ENCODE measurements at regions not wholly inside any gene's neighbourhood (a gene's known extent, or its start where the extent isn't known, plus 50 kb on each side); places are given as distances from the start of the nearest gene placed in this dataset.

- intact Hi-C loops (cut with micrococcal nuclease; ENCODE audit: unreplicated experiment), result no loop called here
- Histone ChIP-seq H3K36me3 (ENCODE audit: insufficient read depth, low read length) (no peaks in the 10 kb centered on the region), H4K20me1 (ENCODE audit: insufficient read depth, low read length) (no peaks in the 10 kb centered on the region), H3K4me3 (ENCODE audit: low read depth, low read length, poor library complexity, severe bottlenecking) (no peak overlapping the region), H3K79me2 (ENCODE audit: insufficient read depth, low read depth, low read length) (no peaks in the 10 kb centered on the region; the same call in 1 of the 2 replicates), H3K9me3 (ENCODE audit: low read length) (no peaks in the 10 kb centered on the region), H2AFZ (ENCODE audit: low read length) (no peak overlapping the region), H3K27ac (ENCODE audit: low read depth, low read length, poor library complexity, severe bottlenecking) (no peak overlapping the region), H3K4me2 (ENCODE audit: low read length) (no peak overlapping the region), H3K9me2 (ENCODE audit: insufficient read depth, low read length) (no peaks in the 10 kb centered on the region), H3K4me1 (ENCODE audit: insufficient read depth, low read length, poor library complexity, severe bottlenecking) (no peaks in the 10 kb centered on the region)
- DNase-seq (ENCODE audit: low spot score), result no peak
- BruUV-seq (replicated peaks), result no TSS peak
- ChIA-PET POLR2A (interaction anchor here (1.5 kb wide), 1 partner anchor 26 kb away, joined by 3 read pairs; no protein-coding TSS in a partner anchor), CTCF (ENCODE audit: unreplicated experiment) (no interaction called here)
- TF ChIP-seq EZH2phosphoT487 (IDR thresholded peaks at IDR 0.05; ENCODE audit: borderline replicate concordance, low read depth, low read length) (no peak), CTCF (conservative IDR thresholded peaks at IDR 0.05; ENCODE audit: low read length) (no peak)
Observed at GRCh38 chr7:18226598-18226997, 199.0 kb upstream of the PRPS1L1 start.

GRCh38 chr7:18228686-18229085 lies 201.0 kb upstream of the PRPS1L1 start:
- Histone ChIP-seq H3K36me3 (ENCODE audit: insufficient read depth, low read length) (no peaks in the 10 kb centered on the region), H3K4me2 (ENCODE audit: low read length) (no peak overlapping the region), H3K4me1 (ENCODE audit: insufficient read depth, low read length, poor library complexity, severe bottlenecking) (no peaks in the 10 kb centered on the region), H3K4me3 (ENCODE audit: low read depth, low read length, poor library complexity, severe bottlenecking) (no peak overlapping the region), H3K27ac (ENCODE audit: low read depth, low read length, poor library complexity, severe bottlenecking) (no peak overlapping the region), H4K20me1 (ENCODE audit: insufficient read depth, low read length) (no peaks in the 10 kb centered on the region), H3K79me2 (ENCODE audit: insufficient read depth, low read depth, low read length) (no peaks in the 10 kb centered on the region; the same call in 1 of the 2 replicates), H3K9me2 (ENCODE audit: insufficient read depth, low read length) (no peaks in the 10 kb centered on the region), H3K9me3 (ENCODE audit: low read length) (no peaks in the 10 kb centered on the region), H2AFZ (ENCODE audit: low read length) (no peak overlapping the region)
- ChIA-PET POLR2A (interaction anchor here (0.5 kb wide), 1 partner anchor 45 kb away, joined by 3 read pairs; no protein-coding TSS in a partner anchor), CTCF (ENCODE audit: unreplicated experiment) (no interaction called here)
- intact Hi-C loops (cut with micrococcal nuclease; ENCODE audit: unreplicated experiment), result no loop called here
- no TSS peak for BruUV-seq (replicated peaks)
- no peak for DNase-seq (ENCODE audit: low spot score)
- no peak for TF ChIP-seq EZH2phosphoT487 (IDR thresholded peaks at IDR 0.05; ENCODE audit: borderline replicate concordance, low read depth, low read length)
- TF ChIP-seq CTCF (conservative IDR thresholded peaks at IDR 0.05; ENCODE audit: low read length), result no peak

- Histone ChIP-seq H2AFZ (ENCODE audit: low read length) (no peak overlapping the region), H3K4me1 (ENCODE audit: insufficient read depth, low read length, poor library complexity, severe bottlenecking) (no peaks in the 10 kb centered on the region), H3K36me3 (ENCODE audit: insufficient read depth, low read length) (no peaks in the 10 kb centered on the region), H3K9me3 (ENCODE audit: low read length) (no peaks in the 10 kb centered on the region), H3K4me2 (ENCODE audit: low read length) (no peak overlapping the region), H3K27ac (ENCODE audit: low read depth, low read length, poor library complexity, severe bottlenecking) (no peak overlapping the region), H4K20me1 (ENCODE audit: insufficient read depth, low read length) (no peaks in the 10 kb centered on the region), H3K79me2 (ENCODE audit: insufficient read depth, low read depth, low read length) (no peaks in the 10 kb centered on the region; the same call in 1 of the 2 replicates), H3K4me3 (ENCODE audit: low read depth, low read length, poor library complexity, severe bottlenecking) (no peak overlapping the region), H3K9me2 (ENCODE audit: insufficient read depth, low read length) (no peaks in the 10 kb centered on the region)
- BruUV-seq (replicated peaks), result no TSS peak
- intact Hi-C loops (cut with micrococcal nuclease; ENCODE audit: unreplicated experiment), result no loop called here
- ChIA-PET POLR2A (interaction anchor here (1.4 to 1.5 kb wide), 2 partner anchors 13 to 18 kb away, joined by 4 to 5 read pairs; no protein-coding TSS in a partner anchor), CTCF (ENCODE audit: unreplicated experiment) (no interaction called here)
- TF ChIP-seq CTCF (conservative IDR thresholded peaks at IDR 0.05; ENCODE audit: low read length) (no peak), EZH2phosphoT487 (IDR thresholded peaks at IDR 0.05; ENCODE audit: borderline replicate concordance, low read depth, low read length) (no peak)
- DNase-seq (ENCODE audit: low spot score), result no peak
Observed at GRCh38 chr7:18230271-18230670, 202.6 kb upstream of the PRPS1L1 start.
